T47D (cell line): ENCODE measurements at regions not wholly inside any gene's neighbourhood (a gene's known extent, or its start where the extent isn't known, plus 50 kb on each side); places are given as distances from the start of the nearest gene placed in this dataset.
"Not testable (repeated sequence)": the region's sequence is repeated elsewhere in the genome, so short reads cannot be mapped to it uniquely, and the experiment has no call there.

Source experiments
- DNase-seq, 2 experiments: peaks; one replicate each; pipeline versions ENCODE4 v3.0.0 to v3.0.0-alpha.2; 2011 to 2012; ENCODE audit warnings: low read depth in 1 of 2, low spot score in 1 of 2
- JUND ChIP-seq: IDR thresholded peaks from 2 replicates; pipeline ENCODE4 v1.6.1; 2012; ENCODE audit warnings: low read depth
- in situ Hi-C: cut with HindIII; loops from 2 replicates; pipeline ENCODE4 v1.10.0; 2016; ENCODE audit warnings: low sequenced_read_pairs, low pct_unique_long_range_greater_than_20kb

GRCh38 chr5:121408778-121409177 is 442.9 kb upstream of the FTMT start:
- DNase-seq: no peak
- no peak for TF ChIP-seq JUND
- in situ Hi-C loops: no loop called here

- DNase-seq: peak in 1 of 2 experiments; percentile 19
- in situ Hi-C loops: no loop called here
- TF ChIP-seq JUND: no peak
These were observed 436.4 kb upstream of the FTMT start for GRCh38 chr5:121415270-121415669.

GRCh38 chr5:121421646-121422045 is 430.0 kb upstream of the FTMT start:
- TF ChIP-seq JUND: no peak
- in situ Hi-C loops: no loop called here

GRCh38 chr5:121424976-121425375 is 426.7 kb upstream of the FTMT start:
- TF ChIP-seq JUND: no peak
- no peak for DNase-seq
- in situ Hi-C loops: no loop called here

More at GRCh38 chr5:121421646-121422045, 430.0 kb upstream of the FTMT start:
- no peak for DNase-seq

- DNase-seq: no peak
- TF ChIP-seq JUND: no peak
- in situ Hi-C loops: no loop called here
These were observed 425.5 kb upstream of the FTMT start for GRCh38 chr5:121426153-121426552.

GRCh38 chr5:121429761-121430160 is 421.9 kb upstream of the FTMT start:
- DNase-seq: no peak
- in situ Hi-C loops: no loop called here
- no peak for TF ChIP-seq JUND

- in situ Hi-C loops: no loop called here
- peak in 1 of 2 experiments; percentile 21 for DNase-seq
- TF ChIP-seq JUND: no peak
These were observed 421.1 kb upstream of the FTMT start for GRCh38 chr5:121430538-121430937.

- DNase-seq: no peak
- in situ Hi-C loops: no loop called here
- TF ChIP-seq JUND: no peak
These were observed 406.2 kb upstream of the FTMT start for GRCh38 chr5:121445511-121445910.

- TF ChIP-seq JUND: no peak
- DNase-seq: no peak
- in situ Hi-C loops: no loop called here
These were observed 389.2 kb upstream of the FTMT start for GRCh38 chr5:121462441-121462840.

- DNase-seq, in situ Hi-C loops: not testable (repeated sequence)
These were observed 380.5 kb upstream of the FTMT start for GRCh38 chr5:121471222-121471621.

GRCh38 chr5:121478636-121479035 is 373.0 kb upstream of the FTMT start:
- no peak for TF ChIP-seq JUND
- DNase-seq: no peak
- in situ Hi-C loops: no loop called here

GRCh38 chr5:121479337-121479736 is 372.3 kb upstream of the FTMT start:
- in situ Hi-C loops: no loop called here
- no peak for DNase-seq
- TF ChIP-seq JUND: no peak

- DNase-seq: no peak
- no peak for TF ChIP-seq JUND
- in situ Hi-C loops: no loop called here
These were observed 366.4 kb upstream of the FTMT start for GRCh38 chr5:121485281-121485680.

- in situ Hi-C loops, DNase-seq: not testable (repeated sequence)
These were observed 365.7 kb upstream of the FTMT start for GRCh38 chr5:121485999-121486398.
